Right lobe of liver (tissue), 4 donors: ENCODE measurements at regions not wholly inside any gene's neighbourhood (a gene's known extent, or its start where the extent isn't known, plus 50 kb on each side); places are given as distances from the start of the nearest gene placed in this dataset.

Experiments
- CTCF ChIP-seq, 4 donors: fragments of 200-600 bp in 3 of 4; fragments of 450-650 bp in 1 of 4; IDR thresholded peaks; one replicate each; pipeline versions ENCODE4 v1.5.1 to v1.8.0; 2016 to 2022; ENCODE audit warnings: antibody characterized with exemption in 4 of 4, mild to moderate bottlenecking in 2 of 4
- POLR2A ChIP-seq: fragments of 450-650 bp; IDR thresholded peaks from one replicate; pipeline ENCODE4 v1.6.1; 2017; ENCODE audit warnings: antibody characterized with exemption, mild to moderate bottlenecking
- donor health status: DM: no; HTN: no; CAD: no.
- donor health status: DM: no; HTN: no; CAD: no.
- donor health status: DM: no; HTN: yes; CAD: no.

GRCh38 chr12:85357609-85358008 is 77.6 kb downstream of the ALX1 start:
- TF ChIP-seq CTCF (IDR thresholded peaks at IDR 0.05): no peak
- TF ChIP-seq POLR2A: no peak
